GM21786 (cell line): ENCODE measurements at regions not wholly inside any gene's neighbourhood (a gene's known extent, or its start where the extent isn't known, plus 50 kb on each side); places are given as distances from the start of the nearest gene placed in this dataset.

Experiments used
- ATAC-seq: cut with Tn5 transposase; IDR thresholded peaks from one replicate; pipeline ENCODE4 v1.9.1; 2021; ENCODE audit not compliant: unreplicated experiment

DNA sequence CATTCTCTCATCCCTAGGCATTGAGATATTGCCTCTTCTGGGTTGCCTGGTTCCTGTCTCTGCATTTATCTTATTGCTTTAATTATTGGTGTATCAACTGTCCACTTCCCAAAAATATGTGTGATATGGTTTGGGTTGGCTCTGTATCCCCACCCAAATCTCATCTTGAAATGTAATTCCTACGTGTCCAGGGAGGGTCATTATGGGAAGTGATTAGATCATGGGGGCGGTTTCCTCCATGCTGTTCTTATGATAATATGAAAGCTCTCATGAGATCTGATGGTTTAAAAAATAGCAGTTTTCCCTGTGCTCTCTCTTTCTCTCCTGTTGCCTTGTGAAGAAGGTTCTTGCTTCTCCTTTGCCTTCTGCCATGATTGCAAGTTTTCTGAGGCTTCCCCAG, 308.3 kb upstream of the HS3ST1 start:
- ATAC-seq: no peak

DNA sequence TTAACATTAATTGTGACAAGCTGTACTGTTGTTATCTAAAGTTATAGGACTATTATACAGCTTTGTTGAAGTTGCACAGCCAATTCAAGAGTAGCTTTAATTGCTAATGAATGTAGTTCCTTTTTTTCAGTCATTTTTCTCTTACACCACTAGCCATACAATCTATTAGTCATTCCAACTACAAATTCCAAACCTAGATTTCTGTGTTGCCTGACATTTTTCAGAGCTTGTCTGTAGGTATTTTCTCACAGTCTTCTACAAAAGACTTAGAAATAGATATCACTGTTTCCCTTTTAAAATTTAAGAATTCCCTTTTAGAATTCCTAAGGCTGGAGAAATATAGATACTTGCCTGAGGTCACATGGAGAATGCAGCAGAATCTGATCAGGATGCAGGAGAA, 307.0 kb upstream of the HS3ST1 start:
- ATAC-seq: no peak

DNA sequence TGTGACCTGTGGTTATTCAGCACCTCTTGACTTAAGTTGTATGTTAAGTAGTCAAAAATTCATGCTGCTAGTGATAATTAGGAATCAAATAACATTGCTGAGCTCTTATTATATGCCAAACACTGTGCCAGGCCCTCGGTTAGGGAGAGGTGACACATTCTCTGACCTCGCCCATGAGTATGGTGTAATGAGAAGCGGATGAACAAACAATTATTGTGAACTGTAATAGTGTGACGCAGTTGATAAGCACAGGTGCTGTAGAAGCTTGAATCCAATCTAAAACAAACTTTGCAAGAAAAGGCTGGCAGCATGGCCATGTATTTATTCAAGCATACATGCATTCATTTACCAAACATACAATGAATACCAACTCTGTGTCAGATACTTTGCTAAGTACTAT, 303.5 kb upstream of the HS3ST1 start:
- ATAC-seq: no peak

DNA sequence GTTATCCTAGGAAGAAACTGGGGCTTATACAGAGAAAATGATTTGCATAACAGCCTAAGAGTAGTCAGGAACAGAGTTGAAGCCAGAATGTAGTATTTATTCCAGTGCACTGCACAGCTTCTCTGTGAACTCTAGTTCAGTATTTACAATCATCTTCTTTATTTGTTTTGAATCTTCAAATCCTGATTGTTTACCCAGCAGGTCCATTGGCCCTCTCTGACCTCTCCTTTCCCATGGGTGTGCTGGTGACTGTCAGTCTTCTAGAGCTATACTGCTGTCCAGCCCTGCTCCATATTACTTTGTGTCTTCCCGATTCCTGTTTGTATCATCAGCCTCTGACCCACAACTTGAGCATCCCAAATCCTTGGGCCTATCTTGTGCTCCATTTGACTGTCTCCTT, 301.9 kb upstream of the HS3ST1 start:
- no peak for ATAC-seq

DNA sequence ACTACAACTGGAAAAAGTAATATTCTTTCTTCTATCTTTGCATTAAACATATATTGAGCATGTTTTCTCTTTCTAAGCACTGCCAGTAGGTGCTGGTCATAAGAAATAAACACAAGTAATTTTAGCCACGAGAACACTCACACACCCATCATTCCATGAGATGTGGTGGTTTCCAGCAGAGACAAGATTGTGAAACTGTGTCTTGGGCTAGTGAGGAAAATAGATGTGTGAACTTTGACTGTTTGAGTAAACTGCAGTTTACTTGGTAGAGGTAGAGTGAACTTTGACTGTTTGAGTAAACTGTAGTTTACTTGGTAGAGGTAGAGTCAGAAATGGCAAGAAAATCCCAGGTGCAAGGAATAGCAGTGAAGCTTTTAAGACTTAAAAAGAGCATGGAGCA, 300.9 kb upstream of the HS3ST1 start:
- ATAC-seq: no peak

DNA sequence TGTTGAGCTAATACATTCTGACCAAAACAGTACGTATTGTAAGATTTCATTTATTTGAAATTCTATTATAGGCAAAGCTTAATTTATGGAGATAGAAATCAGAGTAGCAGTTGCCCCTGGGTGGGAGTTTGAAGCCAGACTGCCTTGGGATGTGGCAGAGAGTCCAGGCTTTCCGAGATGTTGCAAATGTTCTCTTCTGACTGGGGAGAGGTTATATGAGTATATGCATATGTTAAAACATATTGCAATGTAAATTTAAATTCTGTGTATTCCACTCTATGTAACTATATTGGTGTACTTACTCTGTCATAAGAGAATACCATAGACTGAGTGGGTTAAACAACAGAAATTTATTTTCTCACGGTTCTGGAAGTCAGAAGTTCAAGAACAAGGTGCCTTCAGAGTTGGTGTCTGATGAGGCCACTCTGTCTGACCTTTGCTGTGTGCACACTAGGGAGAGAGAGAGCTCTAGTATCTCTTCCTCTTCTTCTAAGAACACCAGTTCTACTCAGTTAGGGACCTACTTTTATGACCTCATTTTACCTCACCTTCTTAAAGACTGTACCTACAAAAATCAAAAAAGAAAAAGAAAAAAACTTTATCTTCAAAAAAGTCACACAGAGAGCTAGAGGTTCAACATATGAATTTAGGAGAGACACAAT, 299.3 kb upstream of the HS3ST1 start:
- ATAC-seq: no peak

DNA sequence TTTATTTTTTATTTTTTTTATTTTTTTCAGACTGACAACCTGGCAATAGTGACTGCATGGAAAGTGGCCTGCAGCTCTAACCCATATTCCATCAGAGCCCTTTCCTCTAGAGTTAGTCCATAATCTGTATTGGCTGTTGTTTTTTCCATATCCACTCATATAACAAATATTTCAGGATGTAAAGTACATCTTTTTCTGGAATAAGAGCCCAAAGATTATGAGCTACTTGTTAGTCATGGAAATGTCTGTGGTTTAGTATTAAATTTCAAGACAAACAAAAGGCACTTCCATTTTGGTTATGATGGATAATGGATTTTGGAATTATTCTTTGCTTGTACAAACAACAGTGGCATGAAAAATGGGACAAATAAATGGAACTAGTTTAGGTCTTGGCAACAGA, 296.0 kb upstream of the HS3ST1 start:
- no peak for ATAC-seq

DNA sequence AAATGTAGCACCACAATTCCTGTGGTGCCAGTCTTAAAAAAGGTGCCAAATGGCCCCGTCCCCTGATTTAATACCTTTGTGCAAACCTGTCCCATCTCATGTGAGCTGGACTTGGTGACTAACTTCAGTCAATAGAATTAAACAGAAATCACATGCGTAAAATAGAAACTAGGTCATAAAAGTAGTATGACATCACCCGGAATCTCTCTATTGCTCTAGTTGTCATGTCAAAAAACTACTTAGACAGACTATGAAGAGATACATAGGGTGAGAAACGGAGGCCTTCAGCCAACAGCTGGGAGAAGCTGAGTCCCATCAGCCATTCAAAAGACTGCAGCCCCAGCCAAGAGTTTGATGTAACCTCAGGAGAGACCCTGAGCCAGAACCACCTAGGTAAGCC, 293.5 kb upstream of the HS3ST1 start:
- no peak for ATAC-seq

DNA sequence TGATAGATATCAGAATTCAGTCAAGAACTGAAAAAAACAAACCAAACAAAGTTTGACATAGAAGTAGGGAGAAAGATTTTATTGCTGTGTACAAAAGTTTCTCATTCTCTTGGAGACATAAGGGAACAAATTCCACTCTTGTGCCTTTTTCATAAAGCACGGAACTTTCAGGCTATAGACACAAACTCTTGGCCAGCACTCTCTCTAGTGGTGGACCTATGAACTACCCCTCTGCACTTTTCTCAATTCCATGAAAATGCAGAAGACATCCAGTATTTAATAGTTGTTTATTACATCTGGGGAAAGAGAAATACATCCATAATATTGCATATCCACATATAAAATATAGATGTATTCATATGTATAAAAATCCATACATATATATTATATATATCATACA, 291.6 kb upstream of the HS3ST1 start:
- ATAC-seq: no peak

DNA sequence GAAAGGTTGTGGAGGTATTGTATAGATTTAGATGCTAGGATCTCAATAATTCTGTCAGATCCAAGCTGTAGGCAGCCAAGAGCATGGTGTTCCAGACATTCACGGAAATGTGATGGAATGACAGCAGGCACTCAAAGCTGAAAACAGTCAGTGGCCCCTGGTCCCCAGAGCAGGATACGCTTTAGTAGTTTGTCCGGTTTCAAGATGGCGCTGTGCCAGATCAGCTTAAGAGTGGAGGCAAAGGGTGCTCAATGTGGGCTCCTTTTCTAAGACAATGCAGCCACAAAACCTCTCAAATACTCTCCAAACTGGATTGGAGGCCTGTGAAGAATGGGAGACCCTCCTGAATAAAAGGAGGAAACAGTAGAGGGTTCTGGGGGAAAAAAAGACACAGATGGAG, 291.2 kb upstream of the HS3ST1 start:
- no peak for ATAC-seq

DNA sequence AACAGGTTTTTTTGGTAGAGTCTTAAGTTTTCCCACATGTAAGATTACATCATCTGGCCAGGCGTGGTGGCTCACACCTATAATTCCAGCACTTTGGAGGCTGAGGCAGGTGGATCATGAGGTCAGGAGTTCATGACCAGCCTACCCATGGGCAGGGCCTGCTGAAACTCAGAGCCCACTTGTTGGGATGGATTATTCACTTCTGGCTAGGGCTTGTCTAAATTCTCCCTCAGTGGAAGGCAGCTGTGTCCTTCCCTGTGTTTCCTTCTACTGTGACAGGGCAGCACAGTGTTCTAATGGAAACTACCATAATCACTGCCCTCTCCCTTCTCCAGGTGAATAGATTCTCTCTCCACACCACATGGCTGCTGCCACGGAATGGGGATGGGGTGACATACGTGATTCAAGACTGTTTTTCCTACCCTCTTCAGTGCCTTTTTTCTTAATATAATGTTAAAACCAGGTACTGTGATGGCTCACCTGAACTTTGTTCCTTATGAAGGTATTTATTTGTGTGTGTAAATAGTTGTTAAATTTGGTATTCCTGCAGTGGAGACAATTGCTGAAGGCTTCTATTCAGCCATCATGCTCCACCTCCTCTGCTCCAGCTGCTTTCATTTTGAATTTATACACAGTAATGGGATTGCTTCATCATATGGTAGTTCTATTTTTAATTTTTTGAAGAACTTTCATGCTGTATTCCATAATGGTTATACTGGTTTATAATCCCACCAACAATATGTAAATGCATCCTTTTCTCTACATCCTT, 287.2 kb upstream of the HS3ST1 start:
- ATAC-seq: no peak

DNA sequence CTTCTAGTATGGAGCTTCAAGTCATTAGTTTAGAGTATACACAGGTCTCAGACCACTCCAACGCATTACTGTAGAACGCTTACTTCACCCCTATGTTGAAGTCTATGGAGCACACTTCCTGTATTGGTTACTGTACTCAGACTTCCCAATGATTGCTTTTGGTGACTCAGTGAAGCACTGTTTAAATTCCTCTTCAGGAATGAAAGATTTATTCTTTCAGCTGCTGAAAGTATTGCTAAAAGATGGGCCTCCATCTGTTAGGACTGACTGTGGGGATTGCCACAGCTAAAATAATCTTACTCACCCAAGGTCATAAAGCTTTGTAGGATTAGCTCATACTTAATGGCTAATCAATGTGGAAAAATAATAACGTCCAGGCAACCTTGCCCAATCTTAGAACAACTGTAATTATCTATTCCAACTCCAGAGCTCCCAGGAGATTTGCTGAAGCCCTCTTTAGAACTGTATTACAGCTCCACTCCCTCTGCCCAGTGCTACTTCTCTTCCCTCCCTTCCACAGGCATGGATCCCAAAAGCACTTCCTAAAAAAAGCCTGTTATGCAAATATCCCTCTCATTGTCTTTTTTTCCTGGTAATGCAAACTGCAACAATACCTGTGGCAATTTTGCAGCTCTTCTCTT, 281.9 kb upstream of the HS3ST1 start:
- ATAC-seq: no peak

DNA sequence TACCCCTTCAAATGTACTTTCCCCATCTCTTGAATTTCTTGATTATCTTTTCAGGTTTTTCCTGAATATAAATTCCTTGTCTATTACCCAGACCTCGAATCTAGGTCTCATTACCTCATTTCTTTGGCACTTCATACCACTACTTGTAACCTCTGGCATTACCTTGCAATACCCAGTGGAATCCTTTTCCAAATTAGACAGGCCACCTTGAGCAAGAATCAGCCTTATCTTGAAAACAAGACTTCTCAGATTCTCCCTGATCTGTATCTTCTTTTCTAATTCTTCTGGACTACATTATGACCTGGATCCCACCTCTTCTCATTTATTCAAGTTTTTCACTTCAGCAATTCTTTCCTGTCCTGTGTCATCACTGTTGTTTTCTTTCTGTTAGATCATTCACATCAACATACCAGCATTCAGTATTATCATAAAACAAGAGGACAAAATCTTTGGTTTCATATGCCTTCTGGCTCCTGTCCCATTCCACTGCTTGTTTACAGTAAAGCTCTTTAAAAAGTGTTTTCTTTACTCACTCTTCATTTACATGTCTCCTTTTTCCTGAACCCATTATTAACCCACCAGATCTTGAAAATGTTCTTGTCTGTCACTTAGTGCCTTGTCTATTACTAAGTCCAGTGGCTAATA, 275.6 kb upstream of the HS3ST1 start:
- no peak for ATAC-seq

DNA sequence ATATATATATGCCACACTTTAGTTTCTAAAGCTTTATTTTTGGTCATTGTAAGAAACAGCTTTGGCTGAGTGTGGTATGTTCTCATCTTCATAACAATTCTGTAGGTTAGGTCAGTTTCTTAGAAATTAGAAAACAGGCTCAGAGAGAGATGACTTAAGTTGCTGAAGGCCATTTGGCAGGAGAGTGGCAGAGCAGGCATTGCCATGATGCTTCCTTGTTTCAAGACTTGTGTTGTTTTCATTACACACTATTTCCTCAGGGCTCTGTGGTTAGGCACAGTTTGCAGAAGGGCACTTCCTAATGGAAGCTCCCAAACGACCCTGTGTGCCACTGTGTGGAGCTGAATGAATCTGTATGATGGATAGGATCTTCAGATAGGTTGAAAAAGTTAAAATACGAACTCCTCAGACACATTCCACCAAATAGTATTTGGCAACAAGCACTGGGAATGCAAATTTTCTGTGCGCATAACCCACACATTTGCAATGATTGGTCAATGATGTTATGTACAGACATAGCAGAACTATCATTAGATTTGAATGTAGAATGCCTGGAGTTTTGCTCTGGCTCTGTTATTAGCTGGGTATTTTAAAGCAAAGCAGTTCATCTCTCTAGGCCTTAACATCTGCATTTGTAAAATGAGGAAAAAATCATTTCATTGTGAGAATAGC, 274.3 kb upstream of the HS3ST1 start:
- ATAC-seq: no peak

DNA sequence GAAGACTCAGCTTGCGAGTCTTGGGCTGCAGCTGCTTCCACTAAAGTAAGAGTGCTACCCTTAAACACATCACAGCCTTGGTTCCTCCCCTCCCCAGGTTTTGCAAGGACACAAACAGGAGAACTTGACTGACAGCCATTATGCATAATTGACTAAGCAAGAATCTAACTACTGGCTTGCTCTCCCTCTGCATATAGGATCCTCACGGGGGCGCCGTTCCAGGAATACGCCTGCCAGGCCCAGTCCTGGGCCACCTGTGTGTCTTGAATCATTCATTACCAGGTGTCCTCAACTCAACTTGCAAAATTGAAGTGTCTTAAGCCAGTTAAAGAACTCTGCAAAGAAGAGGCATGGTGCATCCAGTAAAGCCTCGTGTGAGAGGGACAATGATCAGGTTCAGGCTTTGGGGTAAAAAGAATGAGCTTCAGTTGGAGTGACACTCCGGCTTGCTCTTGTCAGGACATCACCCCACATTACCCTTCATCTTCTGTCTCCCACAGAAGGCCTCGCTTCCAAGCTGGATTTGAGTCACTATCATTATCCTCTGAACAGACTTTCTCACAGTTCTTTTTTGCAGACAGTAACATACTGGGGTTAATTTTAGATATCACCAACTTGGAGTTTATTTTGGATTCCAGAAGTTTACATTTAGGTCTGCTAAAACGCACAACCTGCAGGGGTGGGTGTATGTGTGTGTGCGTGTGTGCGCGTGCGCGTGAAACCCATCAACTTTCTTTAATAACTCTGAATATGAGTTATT, 273.5 kb upstream of the HS3ST1 start:
- no peak for ATAC-seq

DNA sequence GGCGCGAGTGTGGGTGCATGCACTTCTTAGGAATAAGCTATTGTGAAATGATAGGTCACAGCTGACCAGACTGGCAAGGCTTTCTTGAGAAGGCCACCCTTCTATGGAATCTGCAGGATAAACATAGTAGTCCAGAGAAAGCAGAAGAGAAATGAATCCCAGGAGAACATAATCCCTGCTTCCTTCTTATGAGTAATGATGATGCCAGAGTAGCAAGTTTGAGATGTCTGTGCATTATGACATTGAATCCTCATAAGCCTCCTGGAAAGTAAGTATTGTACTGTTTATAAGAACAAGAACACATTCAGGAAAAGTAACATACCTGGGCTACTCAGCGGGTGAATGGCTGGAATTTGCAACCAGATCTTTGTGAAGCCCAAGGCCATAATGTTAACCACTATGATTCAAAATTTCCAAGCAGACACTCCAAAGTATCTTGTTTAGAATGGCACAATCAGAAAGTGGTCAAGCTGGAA, 272.1 kb upstream of the HS3ST1 start:
- ATAC-seq: no peak

DNA sequence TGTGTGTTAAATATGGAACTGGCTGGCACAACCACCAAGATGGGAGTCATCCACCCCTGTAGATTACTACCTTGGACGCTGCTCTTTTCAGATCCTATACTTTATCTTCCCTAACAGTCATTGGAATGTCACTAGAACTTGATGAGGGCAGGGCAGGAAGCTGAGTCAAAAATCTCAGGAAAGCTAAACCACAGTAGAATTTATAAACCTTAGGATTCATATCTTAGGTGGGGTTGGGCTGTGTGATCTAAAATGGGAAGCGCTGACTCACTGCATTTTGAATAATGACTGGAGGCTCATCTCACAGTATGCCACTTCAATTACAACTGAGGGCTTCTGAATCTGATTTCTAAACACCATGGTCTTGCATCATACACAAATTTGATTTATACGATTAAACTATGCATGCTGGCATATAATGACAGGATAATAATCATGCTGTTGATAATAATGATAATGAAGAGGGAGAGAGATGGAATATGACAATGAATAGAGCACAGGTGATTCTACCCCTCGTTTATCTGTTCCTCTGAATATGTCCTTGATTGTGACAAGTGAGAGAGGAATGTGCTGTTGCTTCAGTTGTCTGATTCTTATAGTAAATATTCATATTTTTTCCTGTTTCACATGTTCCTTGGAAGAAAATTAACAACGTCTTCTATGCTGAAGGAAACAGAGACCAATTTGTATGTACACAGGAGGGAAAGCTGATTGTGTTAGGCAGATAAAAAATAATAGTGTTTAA, 270.3 kb upstream of the HS3ST1 start:
- ATAC-seq: no peak

DNA sequence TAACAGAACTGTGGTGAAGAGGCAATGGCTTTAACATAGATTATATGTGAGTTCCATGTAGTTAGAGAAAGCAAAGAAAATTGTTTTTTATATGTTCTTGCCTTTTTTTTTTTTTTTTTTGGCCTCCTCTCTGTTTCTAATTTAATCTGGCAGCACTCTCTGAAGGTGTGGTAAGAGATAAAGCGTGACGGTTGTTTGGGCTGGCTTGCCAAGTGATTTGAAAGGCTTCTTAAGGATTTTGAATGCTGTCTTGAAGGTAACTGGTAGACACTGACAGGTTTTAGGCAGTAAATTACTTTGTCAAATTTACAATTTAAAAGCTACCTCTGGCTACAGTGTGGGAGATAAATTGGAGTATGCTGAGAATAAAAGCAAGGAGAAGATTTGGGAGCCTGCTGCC, 269.3 kb upstream of the HS3ST1 start:
- ATAC-seq: no peak

DNA sequence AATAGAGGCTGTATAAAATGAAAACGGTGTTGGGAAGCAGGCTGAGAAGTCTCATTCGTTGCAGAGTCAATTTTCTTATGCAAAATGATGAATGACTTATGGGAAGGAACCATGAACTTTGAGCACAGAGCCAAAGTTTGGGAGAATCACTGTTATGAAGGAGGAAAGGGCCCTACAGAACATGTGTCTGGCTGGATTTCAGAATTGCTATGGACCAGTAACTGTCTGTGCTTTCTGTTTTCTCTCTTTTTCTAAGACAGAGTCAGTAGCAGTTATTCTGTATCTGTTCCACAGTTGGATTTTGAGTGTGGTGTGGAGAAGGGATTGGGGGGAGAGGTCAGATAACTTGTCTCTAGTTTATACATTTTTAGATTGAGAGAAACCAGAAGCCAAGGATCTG, 265.0 kb upstream of the HS3ST1 start:
- ATAC-seq: no peak

DNA sequence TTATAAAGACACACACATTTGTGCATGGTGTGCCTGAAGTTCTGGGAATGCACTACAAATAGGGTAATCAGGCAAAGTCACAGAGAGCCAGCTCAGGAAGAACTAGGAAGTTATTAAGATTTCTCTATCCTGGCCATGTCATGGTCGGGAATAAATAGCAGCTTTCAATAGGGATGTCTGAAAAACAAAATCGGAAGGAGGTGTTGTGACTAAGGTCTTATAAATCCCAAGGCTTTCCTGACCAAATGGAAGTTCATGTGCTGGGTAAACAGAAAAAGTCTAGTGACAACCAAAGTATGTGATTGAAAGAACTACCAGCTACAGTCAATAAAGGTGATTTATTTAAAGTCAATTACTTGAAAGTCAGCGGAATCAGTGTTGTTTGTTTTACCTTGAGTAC, 262.5 kb upstream of the HS3ST1 start:
- no peak for ATAC-seq
